ENCODE measurements at regions not wholly inside any gene's neighbourhood (a gene's known extent, or its start where the extent isn't known, plus 50 kb on each side); places are given as distances from the start of the nearest gene placed in this dataset.
"Not testable (repeated sequence)": the region's sequence is repeated elsewhere in the genome, so short reads cannot be mapped to it uniquely, and the experiment has no call there.

DNA sequence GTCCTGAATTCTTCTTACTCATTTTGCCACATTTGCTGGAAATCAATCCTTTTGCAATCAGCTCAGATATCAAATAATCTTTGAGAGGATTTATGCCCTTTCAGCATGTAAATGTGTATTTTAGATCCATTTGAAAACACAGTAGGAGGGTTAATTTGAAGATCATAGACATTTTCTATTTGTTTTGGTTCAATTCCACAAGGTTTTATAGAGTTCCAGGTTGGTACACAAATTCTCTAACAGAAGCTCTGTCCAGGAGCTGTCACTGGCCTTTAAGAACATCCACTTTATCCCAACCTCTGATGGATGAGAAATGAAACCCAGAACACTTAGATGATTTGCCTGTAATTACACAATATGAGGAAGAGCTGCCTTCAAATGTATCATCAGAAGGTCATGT lies 157.3 kb upstream of the CHAC2 start:
- no peak for ATAC-seq (ENCODE audit: low FRiP score)

DNA sequence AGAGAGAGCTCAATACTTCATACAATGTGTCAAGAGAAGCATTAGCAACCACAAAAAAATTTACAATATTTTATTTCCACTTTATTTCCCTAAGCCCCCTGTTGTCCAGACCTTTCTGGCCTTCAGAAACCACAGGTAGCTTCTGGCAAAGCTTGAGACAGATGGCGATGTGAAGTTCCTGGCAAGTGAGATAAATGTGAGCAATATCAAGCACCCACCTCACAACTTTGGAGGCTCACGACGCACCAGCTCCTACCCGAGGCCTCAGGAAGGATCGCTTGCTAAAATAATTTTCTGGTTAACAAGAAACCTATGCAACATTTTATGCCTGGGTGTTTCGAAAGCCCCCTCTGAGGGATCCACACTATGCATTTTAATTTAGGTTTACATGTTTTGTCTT lies 158.1 kb upstream of the CHAC2 start:
- ATAC-seq (ENCODE audit: low FRiP score) (no peak), DNase-seq (ENCODE audit: low spot score) (no peak)
- TF ChIP-seq, protein P1, sequence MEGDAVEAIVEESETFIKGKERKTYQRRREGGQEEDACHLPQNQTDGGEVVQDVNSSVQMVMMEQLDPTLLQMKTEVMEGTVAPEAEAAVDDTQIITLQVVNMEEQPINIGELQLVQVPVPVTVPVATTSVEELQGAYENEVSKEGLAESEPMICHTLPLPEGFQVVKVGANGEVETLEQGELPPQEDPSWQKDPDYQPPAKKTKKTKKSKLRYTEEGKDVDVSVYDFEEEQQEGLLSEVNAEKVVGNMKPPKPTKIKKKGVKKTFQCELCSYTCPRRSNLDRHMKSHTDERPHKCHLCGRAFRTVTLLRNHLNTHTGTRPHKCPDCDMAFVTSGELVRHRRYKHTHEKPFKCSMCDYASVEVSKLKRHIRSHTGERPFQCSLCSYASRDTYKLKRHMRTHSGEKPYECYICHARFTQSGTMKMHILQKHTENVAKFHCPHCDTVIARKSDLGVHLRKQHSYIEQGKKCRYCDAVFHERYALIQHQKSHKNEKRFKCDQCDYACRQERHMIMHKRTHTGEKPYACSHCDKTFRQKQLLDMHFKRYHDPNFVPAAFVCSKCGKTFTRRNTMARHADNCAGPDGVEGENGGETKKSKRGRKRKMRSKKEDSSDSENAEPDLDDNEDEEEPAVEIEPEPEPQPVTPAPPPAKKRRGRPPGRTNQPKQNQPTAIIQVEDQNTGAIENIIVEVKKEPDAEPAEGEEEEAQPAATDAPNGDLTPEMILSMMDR (IDR thresholded peaks at IDR 0.05): no peak

More for the DNA sequence above, 157.3 kb upstream of the CHAC2 start:
- no peak for DNase-seq (ENCODE audit: low spot score)
- TF ChIP-seq, protein P1 (IDR thresholded peaks at IDR 0.05): no peak

DNA sequence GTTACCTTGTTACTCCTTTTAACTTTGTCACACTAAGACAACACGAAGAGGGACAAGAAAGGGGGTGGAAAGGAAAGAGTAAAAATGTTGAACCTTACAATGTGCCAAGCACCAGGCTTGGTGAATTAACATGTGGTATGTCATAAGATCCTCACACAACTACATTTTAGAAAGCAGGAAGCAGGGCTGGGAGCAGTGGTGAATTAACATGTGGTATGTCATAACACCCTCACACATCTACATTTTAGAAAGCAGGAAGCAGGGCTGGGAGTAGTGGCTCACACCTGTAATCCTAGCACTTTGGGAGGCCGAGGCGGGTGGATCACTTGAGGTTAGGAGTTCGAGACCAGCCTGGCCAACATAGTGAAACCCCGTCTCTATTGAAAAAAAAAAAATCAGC lies 159.3 kb upstream of the CHAC2 start:
- no peak for DNase-seq (ENCODE audit: low spot score)
- ATAC-seq (ENCODE audit: low FRiP score): no peak
- TF ChIP-seq, protein P1 (IDR thresholded peaks at IDR 0.05): no peak

DNA sequence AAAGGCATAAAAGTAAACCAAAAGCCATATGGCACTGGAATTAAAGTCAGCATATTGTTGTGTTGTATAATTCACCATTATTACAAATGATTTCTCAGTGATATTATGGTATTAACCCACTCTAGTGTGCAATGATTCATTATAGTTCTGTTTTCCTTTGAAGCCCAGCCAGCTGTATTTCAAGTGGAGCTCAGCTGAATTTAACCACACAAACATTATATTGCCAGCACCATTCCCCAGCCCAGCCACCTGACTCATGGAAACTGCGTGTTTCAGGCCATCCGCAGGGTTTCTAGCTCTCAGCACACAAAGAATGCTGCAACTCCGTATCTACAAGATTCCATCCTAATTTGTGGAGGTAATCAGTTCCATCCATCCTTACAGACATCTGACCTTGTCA lies 166.8 kb upstream of the CHAC2 start:
- TF ChIP-seq, protein P1 (IDR thresholded peaks at IDR 0.05): no peak
- ATAC-seq (ENCODE audit: low FRiP score) (no peak), DNase-seq (ENCODE audit: low spot score) (no peak)

DNA sequence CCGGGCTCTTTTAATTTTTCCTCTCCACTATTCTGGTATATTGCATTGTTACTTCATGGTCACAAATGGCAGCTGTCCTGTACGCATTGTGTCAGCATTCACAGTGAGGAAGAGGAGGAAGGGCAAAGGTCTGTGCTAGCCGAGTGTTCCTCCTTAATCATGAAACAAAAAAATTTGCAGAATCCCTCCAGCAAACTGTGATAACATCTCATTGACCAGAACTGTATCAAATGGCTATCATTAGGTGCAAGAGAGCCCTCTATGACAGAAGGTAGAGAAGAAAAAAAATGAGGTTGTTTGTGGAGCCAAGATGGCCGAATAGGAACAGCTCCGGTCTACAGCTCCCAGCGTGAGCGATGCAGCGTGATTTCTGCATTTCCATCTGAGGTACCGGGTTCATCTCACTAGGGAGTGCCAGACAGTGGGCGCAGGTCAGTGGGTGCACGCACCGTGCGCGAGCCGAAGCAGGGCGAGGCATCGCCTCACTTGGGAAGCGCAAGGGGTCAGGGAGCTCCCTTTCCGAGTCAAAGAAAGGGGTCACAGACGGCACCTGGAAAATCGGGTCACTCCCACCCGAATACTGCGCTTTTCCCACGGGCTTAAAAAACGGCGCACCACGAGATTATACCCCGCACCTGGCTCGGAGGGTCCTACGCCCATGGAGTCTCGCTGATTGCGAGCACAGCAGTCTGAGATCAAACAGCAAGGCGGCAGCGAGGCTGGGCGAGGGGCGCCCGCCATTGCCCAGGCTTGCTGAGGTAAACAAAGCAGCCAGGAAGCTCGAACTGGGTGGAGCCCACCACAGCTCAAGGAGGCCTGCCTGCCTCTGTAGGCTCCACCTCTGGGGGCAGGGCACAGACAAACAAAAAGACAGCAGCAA lies 180.6 kb upstream of the CHAC2 start:
- not testable (repeated sequence) for ATAC-seq (ENCODE audit: low FRiP score); DNase-seq (ENCODE audit: low spot score)

DNA sequence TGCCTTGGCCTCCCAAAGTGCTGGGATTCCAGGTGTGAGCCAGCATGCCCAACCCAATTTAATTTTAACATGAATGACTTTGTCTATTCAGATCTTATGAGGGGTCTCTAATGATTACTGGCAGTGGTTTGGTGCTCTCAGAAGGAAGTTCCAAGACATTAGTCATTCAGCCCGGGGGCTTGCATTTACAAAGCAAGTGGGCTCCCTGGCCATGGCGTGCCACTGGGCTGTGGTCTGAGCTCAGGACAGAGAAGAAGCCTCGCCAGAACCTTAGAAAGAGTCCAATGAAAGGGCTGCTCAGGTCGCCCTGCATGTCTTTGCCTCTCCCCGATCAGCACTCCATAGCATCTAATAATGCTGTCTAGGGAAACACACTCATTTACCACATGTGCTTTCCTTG lies 182.6 kb upstream of the CHAC2 start:
- DNase-seq (ENCODE audit: low spot score) (no peak), ATAC-seq (ENCODE audit: low FRiP score) (no peak)
- TF ChIP-seq, protein P1 (IDR thresholded peaks at IDR 0.05): no peak

DNA sequence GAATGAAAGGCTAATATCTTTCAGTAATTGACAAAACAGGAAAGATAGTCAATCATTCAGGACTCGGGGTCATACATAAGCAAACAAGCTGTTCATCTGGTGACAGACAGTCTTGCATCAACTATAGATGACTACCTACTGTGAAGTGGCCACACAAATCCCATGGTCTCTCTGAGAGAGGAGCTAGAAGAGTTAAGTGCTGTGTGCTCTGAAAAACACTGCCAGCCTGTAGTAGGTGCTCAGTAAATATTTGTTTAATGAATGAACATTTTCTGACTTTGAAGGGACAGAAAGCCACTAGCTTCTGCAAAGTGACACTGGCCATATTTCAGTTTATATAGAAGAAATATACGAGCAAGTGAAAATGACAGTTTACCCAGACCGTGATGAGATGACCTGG lies 184.0 kb upstream of the CHAC2 start:
- TF ChIP-seq, protein P1 (IDR thresholded peaks at IDR 0.05): no peak
- ATAC-seq (ENCODE audit: low FRiP score): no peak
- DNase-seq (ENCODE audit: low spot score): no peak

Measured in omental fat pad (tissue), 3 donors.